Mucosa of stomach (tissue), 1 donor: ENCODE measurements at regions not wholly inside any gene's neighbourhood (a gene's known extent, or its start where the extent isn't known, plus 50 kb on each side); places are given as distances from the start of the nearest gene placed in this dataset.

Experiments
- H3K27me3 ChIP-seq: one replicate; pipeline ENCODE4 v1.7.0; 2013; ENCODE audit warnings: mild to moderate bottlenecking, low read length; ENCODE audit not compliant: control insufficient read depth, insufficient read depth
- H3K36me3 ChIP-seq: one replicate; pipeline ENCODE4 v1.7.0; 2013; ENCODE audit warnings: low read length; ENCODE audit not compliant: control insufficient read depth, insufficient read depth
- H3K4me1 ChIP-seq: one replicate; pipeline ENCODE4 v1.7.0; 2013; ENCODE audit warnings: mild to moderate bottlenecking, low read length; ENCODE audit not compliant: control insufficient read depth, insufficient read depth
- H3K4me3 ChIP-seq: one replicate; pipeline ENCODE4 v1.7.0; 2013; ENCODE audit warnings: low read length
- H3K9ac ChIP-seq: one replicate; pipeline ENCODE4 v1.7.0; 2013; ENCODE audit warnings: mild to moderate bottlenecking, low read length, moderate library complexity
- H3K9me3 ChIP-seq: one replicate; pipeline ENCODE4 v1.7.0; 2013; ENCODE audit warnings: mild to moderate bottlenecking, low read length, moderate library complexity; ENCODE audit not compliant: control insufficient read depth
- donor health status: Pancreatic carcinoma.

DNA sequence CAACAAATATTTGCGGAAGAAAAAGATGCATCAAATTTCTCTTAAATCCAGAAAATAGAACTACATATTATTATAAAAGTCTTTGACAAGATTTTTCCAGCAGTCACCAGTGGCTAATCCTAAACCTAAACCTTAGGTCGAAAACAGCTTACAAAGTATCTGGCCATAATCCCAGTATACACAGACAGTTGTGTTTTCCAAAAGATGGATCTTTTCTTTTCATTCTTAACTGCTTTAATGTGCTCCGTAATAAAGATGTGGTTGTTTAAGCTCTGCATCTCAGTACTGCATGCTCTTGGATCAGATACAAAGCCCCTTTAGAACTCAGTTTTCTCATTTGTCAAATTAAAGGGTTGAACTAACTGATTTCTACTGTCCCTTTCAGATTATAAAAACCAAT lies 247.8 kb downstream of the TXNL1 start:
- Histone ChIP-seq H3K9me3 (no peaks in the 10 kb centered on the region), H3K4me3 (no peak overlapping the region), H3K36me3 (no peaks in the 10 kb centered on the region), H3K9ac (no peak overlapping the region), H3K4me1 (no peaks in the 10 kb centered on the region), H3K27me3 (no peaks in the 10 kb centered on the region)

DNA sequence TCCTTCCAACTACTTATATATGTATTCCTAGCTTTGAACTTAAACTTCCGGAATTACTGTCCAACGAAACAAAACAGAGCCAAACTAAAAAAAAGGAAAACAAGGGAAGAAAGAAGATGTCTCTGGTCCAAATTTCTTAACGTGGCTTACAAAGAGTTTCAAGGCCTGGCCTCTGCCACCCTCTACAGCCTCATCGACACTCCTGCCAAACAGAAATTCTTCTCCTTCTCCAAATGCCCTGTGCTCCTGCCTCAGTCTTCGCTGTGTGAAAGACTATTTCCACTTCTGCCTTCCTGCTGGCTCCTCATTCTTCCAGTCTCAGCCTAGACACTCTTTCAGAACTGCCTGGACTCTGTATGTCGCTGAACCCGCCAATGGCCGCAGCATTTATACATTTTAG lies 249.2 kb downstream of the TXNL1 start:
- H3K9ac ChIP-seq = no peak overlapping the region
- no peaks in the 10 kb centered on the region for H3K27me3 ChIP-seq
- no peaks in the 10 kb centered on the region for H3K4me1 ChIP-seq
- no peak overlapping the region for H3K4me3 ChIP-seq
- H3K36me3 ChIP-seq = no peaks in the 10 kb centered on the region
- no peaks in the 10 kb centered on the region for H3K9me3 ChIP-seq

DNA sequence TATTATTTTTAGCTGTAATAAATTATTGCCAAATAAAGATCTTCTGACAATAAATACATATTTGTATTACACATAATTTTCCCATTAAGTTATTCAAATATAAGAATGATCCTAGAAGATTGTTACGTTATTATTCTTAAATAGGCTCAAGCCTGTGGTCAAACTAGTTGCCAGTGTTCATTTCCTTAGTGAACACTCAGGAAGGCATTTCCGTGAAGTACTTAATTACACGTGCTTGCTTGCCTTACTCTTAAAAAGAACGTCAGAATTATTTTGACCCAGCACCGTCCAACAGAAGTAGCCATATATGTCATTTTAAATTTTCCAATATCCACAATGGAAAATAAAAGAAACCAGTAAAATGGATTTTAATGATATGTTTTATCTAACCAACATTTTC lies 249.8 kb downstream of the TXNL1 start:
- Histone ChIP-seq H3K36me3 (no peaks in the 10 kb centered on the region), H3K9ac (no peak overlapping the region), H3K4me1 (no peaks in the 10 kb centered on the region), H3K27me3 (no peaks in the 10 kb centered on the region), H3K9me3 (no peaks in the 10 kb centered on the region), H3K4me3 (no peak overlapping the region)

DNA sequence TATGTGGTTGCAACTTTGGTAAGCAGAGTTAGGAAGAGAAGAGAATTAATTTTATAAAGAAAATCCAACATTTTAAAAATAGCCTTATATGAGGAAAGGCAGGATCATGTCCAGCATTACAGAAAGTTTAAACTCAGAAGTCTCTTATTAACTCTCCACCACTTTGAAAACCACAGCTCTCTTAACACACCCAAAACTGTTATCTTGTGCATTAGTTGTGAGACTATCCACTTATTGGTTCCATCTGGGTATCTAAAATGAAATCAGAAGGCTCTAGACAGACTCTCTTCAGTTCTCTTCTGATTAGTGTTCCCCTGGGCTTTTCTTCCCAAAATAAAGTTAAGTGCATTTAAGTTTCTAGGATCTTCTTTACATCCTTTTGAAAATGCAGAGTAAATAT lies 251.5 kb downstream of the TXNL1 start:
- Histone ChIP-seq H3K4me1 (no peaks in the 10 kb centered on the region), H3K36me3 (no peaks in the 10 kb centered on the region), H3K4me3 (no peak overlapping the region), H3K9me3 (no peaks in the 10 kb centered on the region), H3K27me3 (no peaks in the 10 kb centered on the region), H3K9ac (no peak overlapping the region)

DNA sequence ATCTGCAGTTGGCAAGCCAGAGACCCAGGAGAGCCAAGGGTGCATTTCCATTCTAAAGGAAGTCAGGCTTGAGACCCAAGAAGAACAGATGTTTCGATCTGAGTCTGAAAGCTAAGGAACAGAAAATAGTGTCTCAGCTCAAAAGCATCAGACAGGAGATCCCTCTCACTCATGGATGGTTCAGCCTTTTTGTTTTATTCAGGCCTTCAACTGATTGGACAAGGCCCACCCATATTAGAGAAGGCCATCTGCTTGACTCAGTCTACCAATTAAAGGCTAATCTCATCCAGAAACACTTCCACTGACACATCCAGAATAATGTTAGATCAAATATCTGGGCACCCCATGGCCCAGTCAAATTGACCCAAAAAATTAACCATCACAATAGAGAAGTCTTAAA lies 255.0 kb downstream of the TXNL1 start:
- H3K4me1 ChIP-seq = no peaks in the 10 kb centered on the region
- H3K9me3 ChIP-seq = no peaks in the 10 kb centered on the region
- no peak overlapping the region for H3K9ac ChIP-seq
- H3K36me3 ChIP-seq = no peaks in the 10 kb centered on the region
- H3K27me3 ChIP-seq = no peaks in the 10 kb centered on the region
- H3K4me3 ChIP-seq = no peak overlapping the region

DNA sequence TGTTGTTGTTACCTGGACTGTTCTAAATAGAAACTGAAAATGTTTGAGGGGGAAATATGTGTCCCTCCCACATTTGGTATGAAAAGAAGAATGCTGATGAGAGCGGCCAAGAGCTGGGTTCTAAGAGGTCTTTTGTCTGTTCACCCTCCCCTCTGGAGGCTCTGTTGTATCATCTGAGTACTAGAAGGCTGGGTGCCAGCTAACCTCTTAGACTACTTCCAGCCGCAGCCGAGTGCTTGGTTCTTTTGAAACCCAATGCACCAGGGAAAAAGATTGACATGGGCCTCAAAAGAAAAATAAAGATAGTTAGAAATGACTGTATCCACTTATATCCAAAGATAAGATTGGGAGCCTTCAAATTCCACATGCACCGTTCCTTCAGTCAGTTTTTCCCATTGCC lies 255.9 kb downstream of the TXNL1 start:
- Histone ChIP-seq H3K9me3 (no peaks in the 10 kb centered on the region), H3K9ac (no peak overlapping the region), H3K4me1 (no peaks in the 10 kb centered on the region), H3K27me3 (no peaks in the 10 kb centered on the region), H3K36me3 (no peaks in the 10 kb centered on the region), H3K4me3 (no peak overlapping the region)

DNA sequence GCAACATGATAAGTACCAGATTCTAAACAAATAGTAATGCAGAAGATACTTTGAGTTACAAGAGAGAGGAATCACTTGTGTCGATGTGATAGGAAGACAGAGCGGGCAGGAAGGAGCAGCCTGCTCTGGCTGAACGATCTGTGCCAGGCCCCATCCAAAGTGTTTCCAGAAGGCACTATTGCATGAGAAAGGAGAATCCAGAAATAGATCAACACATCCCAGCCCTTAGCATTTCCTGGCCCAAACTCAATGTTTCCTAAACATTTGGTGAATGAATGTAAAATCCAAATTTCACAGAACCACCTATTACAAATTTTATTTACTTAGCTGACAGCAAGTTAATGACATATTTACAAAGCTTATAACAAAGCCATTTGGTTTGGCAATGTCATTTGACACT lies 257.2 kb downstream of the TXNL1 start:
- Histone ChIP-seq H3K36me3 (no peaks in the 10 kb centered on the region), H3K4me3 (no peak overlapping the region), H3K4me1 (no peaks in the 10 kb centered on the region)

DNA sequence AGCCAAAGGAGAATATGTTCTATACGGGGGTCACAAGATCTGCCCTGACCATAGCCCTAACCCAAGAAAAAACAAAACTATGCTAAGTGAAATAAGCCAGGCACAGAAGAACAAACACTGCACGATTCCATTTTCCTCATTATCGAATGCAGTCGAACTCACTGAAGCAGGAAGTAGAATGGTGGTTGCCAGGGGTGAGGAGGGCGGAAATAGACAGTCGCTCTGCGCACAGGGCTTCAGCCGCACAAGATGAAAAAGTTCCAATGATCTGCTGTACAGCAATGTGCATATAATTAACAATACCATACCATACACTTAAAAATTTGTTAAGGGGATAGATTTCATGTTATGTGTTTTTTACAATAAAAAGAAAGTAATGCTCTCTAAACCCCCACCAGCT lies 257.7 kb downstream of the TXNL1 start:
- Histone ChIP-seq H3K36me3 (no peaks in the 10 kb centered on the region), H3K4me3 (no peak overlapping the region), H3K4me1 (no peaks in the 10 kb centered on the region), H3K9me3 (no peaks in the 10 kb centered on the region), H3K27me3 (no peaks in the 10 kb centered on the region), H3K9ac (no peak overlapping the region)

More for the DNA sequence above, 257.2 kb downstream of the TXNL1 start:
- Histone ChIP-seq H3K9me3 (no peaks in the 10 kb centered on the region), H3K9ac (no peak overlapping the region), H3K27me3 (no peaks in the 10 kb centered on the region)

DNA sequence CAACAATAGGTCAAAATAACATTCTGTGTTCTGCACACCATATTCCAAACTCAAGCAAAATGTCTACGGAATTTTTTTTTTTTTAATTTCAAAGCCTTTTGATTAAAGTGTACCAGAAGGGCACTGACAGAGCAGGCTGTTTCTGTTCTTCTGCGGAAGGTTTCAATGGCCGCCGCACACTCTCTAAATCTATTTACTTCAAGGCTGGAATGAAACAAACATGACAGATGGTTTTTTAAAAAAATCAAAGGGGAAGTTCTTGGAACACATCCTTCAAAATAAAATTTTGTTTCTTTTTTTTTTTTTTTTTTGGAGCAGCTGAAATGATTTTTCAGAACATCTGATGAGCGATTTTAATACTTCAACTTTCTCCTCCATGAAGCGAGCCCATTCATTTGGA lies 259.1 kb downstream of the TXNL1 start:
- no peak overlapping the region for H3K9ac ChIP-seq
- no peak overlapping the region for H3K4me3 ChIP-seq
- H3K4me1 ChIP-seq = no peaks in the 10 kb centered on the region
- H3K36me3 ChIP-seq = no peaks in the 10 kb centered on the region
- no peaks in the 10 kb centered on the region for H3K27me3 ChIP-seq
- H3K9me3 ChIP-seq = no peaks in the 10 kb centered on the region

DNA sequence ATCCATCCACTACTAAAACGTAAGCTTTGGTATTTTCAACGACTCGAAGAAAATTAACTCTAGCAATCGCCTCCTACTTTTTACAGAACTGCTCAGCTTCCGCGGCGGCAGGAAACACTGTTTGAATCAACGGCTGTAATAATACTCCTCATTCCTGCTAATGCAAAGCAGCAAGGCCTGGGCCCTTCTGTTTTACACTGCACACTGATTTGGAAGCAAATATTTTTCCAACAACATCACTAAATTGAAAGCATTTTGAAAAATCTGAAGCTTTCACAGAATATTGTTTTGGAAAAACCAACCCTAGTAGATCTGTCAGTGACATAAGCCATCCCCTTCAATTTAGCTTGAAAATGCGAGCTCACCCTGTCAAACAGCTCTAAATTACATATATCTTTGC lies 261.2 kb downstream of the TXNL1 start:
- Histone ChIP-seq H3K27me3 (no peaks in the 10 kb centered on the region), H3K9ac (no peak overlapping the region), H3K4me3 (no peak overlapping the region), H3K9me3 (no peaks in the 10 kb centered on the region), H3K4me1 (no peaks in the 10 kb centered on the region), H3K36me3 (no peaks in the 10 kb centered on the region)

DNA sequence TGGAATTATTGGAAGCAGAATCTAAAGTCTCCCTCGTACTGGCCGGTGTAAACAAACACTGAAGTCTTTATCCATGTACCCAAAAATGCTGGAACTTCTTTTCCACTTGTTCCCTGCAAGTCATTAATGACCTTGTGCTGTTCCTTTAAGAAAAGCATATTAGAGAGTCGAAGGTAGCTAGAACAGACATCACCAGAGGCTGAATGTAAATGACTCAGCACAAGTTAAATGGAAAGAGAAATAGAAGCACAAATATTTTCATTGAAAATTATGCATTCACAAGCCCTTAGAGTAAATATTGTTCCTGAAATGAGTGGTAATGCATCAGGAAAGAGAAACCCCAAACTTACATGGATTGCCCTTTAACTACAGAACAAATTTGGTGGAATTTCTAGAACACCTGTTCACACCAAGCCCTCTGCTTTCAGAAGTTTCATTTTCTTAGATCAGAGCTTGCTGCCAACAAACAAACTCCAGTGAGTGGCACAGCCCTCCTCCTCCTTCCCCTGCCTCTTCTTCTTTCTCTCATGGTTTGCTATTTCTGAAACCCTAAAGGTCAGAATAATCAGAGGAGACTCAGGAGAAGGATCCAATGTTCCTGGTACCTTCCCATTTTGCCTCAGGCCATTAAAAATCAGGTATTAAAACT lies 264.3 kb downstream of the TXNL1 start:
- no peak overlapping the region for H3K4me3 ChIP-seq
- no peak overlapping the region for H3K9ac ChIP-seq
- H3K36me3 ChIP-seq = no peaks in the 10 kb centered on the region
- H3K27me3 ChIP-seq = no peaks in the 10 kb centered on the region
- no peaks in the 10 kb centered on the region for H3K4me1 ChIP-seq
- no peaks in the 10 kb centered on the region for H3K9me3 ChIP-seq

DNA sequence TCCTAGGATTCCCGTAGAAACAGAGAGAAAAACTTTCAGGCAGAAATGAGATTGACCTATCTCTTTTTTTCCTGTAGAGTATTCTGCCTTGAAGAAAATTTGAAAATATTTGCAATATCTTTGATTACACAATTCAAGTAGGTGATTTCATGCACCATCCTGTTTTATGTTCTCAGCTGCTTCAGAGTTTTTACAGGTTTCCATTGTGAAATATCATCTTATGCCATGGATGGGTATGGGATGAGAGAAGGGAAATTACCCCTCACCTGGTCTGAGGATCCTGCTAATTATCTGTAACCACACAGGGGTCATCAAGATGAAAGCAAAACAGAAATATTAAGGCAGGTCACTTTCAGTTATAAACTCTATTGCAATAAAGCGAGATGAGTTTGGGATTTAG lies 264.8 kb downstream of the TXNL1 start:
- H3K9ac ChIP-seq = no peak overlapping the region
- H3K4me3 ChIP-seq = no peak overlapping the region
- H3K36me3 ChIP-seq = no peaks in the 10 kb centered on the region
- no peaks in the 10 kb centered on the region for H3K4me1 ChIP-seq
- H3K9me3 ChIP-seq = no peaks in the 10 kb centered on the region
- no peaks in the 10 kb centered on the region for H3K27me3 ChIP-seq

DNA sequence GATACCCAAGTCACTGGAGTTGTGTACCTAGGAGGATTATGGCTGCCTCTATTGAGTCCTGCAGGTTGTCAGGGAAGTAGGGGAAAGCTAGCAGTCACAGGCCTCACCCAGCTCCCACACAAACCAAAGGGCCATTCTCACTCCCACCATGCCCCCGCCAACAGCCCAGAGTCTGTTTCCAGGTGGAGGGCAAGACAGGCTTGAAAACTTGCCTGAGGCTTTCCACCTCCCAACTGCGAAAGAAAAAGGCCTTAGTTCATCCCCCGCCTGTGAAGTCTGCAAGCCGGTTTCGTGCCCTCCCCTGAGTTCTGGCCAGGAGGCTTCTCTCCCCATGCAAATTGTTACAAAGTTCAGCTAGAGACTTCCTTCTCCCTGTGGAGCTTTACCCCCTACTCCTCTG lies 270.3 kb downstream of the TXNL1 start:
- no peaks in the 10 kb centered on the region for H3K4me1 ChIP-seq
- no peaks in the 10 kb centered on the region for H3K36me3 ChIP-seq
- H3K27me3 ChIP-seq = no peaks in the 10 kb centered on the region
- H3K4me3 ChIP-seq = no peak overlapping the region
- H3K9ac ChIP-seq = no peak overlapping the region
- H3K9me3 ChIP-seq = no peaks in the 10 kb centered on the region
